ENCODE measurements at regions not wholly inside any gene's neighbourhood (a gene's known extent, or its start where the extent isn't known, plus 50 kb on each side); places are given as distances from the start of the nearest gene placed in this dataset.

DNA sequence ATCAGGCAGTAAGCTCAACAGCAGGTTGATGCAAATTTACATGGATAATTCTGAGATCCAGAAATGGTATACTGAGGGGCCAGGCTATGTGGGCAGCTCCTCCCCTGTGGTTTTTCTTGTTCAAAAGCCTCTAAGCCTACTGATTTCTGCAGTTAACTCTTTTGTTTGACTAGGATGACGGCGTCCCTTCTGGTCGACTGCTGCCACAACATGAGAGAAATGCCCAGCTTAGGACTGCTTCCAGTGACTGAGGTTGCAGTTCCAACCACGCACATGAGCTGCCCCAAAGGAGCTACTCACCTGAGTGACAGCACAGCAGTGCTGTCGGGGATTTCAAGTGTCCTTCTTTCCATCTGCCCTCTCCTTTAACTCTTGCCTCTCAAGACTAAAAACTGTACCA is 973.0 kb upstream of the GHITM start:
- DNase-seq, result no peak
- Histone ChIP-seq H3K36me3 (ENCODE audit: insufficient read depth, low read length) (no peaks in the 10 kb centered on the region), H3K27me3 (ENCODE audit: low read length) (no peaks in the 10 kb centered on the region), H3K4me3 (ENCODE audit: low read length) (no peak overlapping the region), H3K9ac (ENCODE audit: low read length) (no peak overlapping the region), H2AFZ (ENCODE audit: low read length) (no peak overlapping the region), H3K4me2 (ENCODE audit: low read depth, low read length, poor library complexity, severe bottlenecking) (no peak overlapping the region), H4K20me1 (ENCODE audit: insufficient read depth, low read depth, low read length) (no peaks in the 10 kb centered on the region), H3K4me1 (ENCODE audit: low read length) (no peaks in the 10 kb centered on the region), H3K79me2 (ENCODE audit: low read length) (no peaks in the 10 kb centered on the region), H3K9me2 (replicated peaks; ENCODE audit: insufficient read depth, low read length) (no peaks in the 10 kb centered on the region), H3K27ac (ENCODE audit: low read length) (no peak overlapping the region), H3K9me3 (ENCODE audit: low read length) (no peaks in the 10 kb centered on the region)

DNA sequence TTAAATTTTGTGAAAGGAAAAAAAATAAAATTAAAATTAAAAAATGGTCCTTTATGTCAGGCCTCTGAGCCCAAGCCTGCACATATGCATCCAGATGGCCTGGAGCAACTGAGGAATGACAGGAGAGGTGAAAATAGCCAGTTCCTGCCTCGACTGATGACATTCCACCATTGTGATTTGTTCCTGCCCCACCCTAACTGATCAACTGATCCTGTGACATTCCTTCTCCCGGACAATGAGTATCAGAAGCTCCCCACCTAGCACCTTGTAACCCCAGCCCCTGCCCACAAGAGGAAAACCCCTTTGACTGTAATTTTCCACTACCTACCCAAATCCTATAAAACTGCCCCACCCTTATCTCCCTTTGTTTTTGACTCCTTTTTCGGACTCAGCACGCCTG is 972.2 kb upstream of the GHITM start:
- H3K27ac ChIP-seq (ENCODE audit: low read length), result no peak overlapping the region

DNA sequence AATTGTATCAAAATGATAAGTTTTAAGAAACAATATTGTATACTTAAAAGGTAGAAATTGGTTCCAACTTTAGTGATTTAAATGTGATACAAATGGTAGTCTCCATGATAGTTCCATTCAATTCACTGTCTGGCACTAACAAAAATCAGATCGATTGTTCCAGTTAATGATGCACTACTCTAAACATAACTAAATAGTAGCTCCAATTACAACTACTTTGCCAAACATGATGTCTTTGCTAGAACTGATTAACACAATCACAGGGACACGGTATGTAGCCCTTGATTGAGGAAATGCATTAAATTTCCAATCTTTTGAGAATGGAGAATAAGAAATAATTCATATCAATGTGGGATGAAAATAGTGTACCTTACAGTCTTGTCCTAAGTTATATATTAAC is 962.4 kb upstream of the GHITM start:
- no peaks in the 10 kb centered on the region for H3K9me2 ChIP-seq (replicated peaks; ENCODE audit: insufficient read depth, low read length)
- no peaks in the 10 kb centered on the region for H3K9me3 ChIP-seq (ENCODE audit: low read length)
- H3K4me3 ChIP-seq (ENCODE audit: low read length), result no peak overlapping the region
- no peaks in the 10 kb centered on the region for H3K79me2 ChIP-seq (ENCODE audit: low read length)
- no peak overlapping the region for H3K27ac ChIP-seq (ENCODE audit: low read length)
- H3K9ac ChIP-seq (ENCODE audit: low read length), result no peak overlapping the region
- no peaks in the 10 kb centered on the region for H3K36me3 ChIP-seq (ENCODE audit: insufficient read depth, low read length)
- no peaks in the 10 kb centered on the region for H3K4me1 ChIP-seq (ENCODE audit: low read length)
- H4K20me1 ChIP-seq (ENCODE audit: insufficient read depth, low read depth, low read length), result no peaks in the 10 kb centered on the region
- no peak overlapping the region for H3K4me2 ChIP-seq (ENCODE audit: low read depth, low read length, poor library complexity, severe bottlenecking)
- no peaks in the 10 kb centered on the region for H3K27me3 ChIP-seq (ENCODE audit: low read length)
- no peak overlapping the region for H2AFZ ChIP-seq (ENCODE audit: low read length)
- no peak for DNase-seq

More for the DNA sequence above, 972.2 kb upstream of the GHITM start:
- no peaks in the 10 kb centered on the region for H3K27me3 ChIP-seq (ENCODE audit: low read length)
- no peak overlapping the region for H2AFZ ChIP-seq (ENCODE audit: low read length)
- no peak for DNase-seq
- no peaks in the 10 kb centered on the region for H3K9me3 ChIP-seq (ENCODE audit: low read length)
- H3K4me2 ChIP-seq (ENCODE audit: low read depth, low read length, poor library complexity, severe bottlenecking), result no peak overlapping the region
- H3K9me2 ChIP-seq (replicated peaks; ENCODE audit: insufficient read depth, low read length), result no peaks in the 10 kb centered on the region
- H4K20me1 ChIP-seq (ENCODE audit: insufficient read depth, low read depth, low read length), result no peaks in the 10 kb centered on the region
- H3K36me3 ChIP-seq (ENCODE audit: insufficient read depth, low read length), result no peaks in the 10 kb centered on the region
- H3K79me2 ChIP-seq (ENCODE audit: low read length), result no peaks in the 10 kb centered on the region
- H3K9ac ChIP-seq (ENCODE audit: low read length), result no peak overlapping the region
- H3K4me1 ChIP-seq (ENCODE audit: low read length), result no peaks in the 10 kb centered on the region
- no peak overlapping the region for H3K4me3 ChIP-seq (ENCODE audit: low read length)

DNA sequence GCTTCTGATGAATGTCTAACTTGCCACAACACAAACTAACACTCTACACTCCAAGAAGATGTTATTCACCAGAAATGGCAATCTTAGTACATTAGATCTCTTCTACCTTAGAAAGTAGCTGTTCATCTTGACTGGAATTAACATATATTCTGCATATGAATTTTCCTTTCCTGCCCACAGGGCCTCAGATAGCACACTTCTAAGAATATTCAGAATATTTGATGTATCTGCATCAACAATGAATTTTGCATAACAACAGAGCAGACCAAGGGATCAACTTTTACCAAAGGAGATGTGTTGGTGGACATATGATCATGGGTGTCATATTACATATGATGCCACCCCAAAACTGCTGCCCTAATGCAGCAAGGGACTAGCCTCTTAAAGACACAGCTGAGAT is 960.8 kb upstream of the GHITM start:
- Histone ChIP-seq H3K36me3 (ENCODE audit: insufficient read depth, low read length) (no peaks in the 10 kb centered on the region), H3K4me3 (ENCODE audit: low read length) (no peak overlapping the region), H3K9ac (ENCODE audit: low read length) (no peak overlapping the region), H4K20me1 (ENCODE audit: insufficient read depth, low read depth, low read length) (no peaks in the 10 kb centered on the region), H3K4me1 (ENCODE audit: low read length) (no peaks in the 10 kb centered on the region), H3K27me3 (ENCODE audit: low read length) (no peaks in the 10 kb centered on the region), H3K4me2 (ENCODE audit: low read depth, low read length, poor library complexity, severe bottlenecking) (no peak overlapping the region), H3K27ac (ENCODE audit: low read length) (no peak overlapping the region), H3K9me2 (replicated peaks; ENCODE audit: insufficient read depth, low read length) (no peaks in the 10 kb centered on the region), H3K9me3 (ENCODE audit: low read length) (no peaks in the 10 kb centered on the region), H2AFZ (ENCODE audit: low read length) (no peak overlapping the region), H3K79me2 (ENCODE audit: low read length) (no peaks in the 10 kb centered on the region)
- no peak for DNase-seq

DNA sequence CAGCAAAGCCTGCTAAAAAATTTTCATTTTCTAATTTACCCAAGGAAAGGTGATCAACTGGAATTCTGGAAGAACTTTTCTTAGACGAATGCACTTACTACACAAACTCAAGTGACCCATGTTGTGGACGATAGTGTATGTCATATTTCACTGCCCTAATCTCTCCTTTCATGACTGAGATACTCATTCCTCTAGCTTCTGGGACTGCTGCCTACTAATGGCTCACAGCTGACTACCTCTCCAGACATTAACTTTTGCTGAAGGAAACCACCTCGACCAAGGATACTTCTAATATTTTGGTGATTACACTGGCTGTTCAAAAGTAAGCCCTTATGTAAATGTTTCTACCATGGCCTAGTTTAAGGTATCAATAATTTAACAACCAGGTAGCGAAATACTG is 959.9 kb upstream of the GHITM start:
- Histone ChIP-seq H3K9me2 (replicated peaks; ENCODE audit: insufficient read depth, low read length) (no peaks in the 10 kb centered on the region), H3K9me3 (ENCODE audit: low read length) (no peaks in the 10 kb centered on the region), H3K4me2 (ENCODE audit: low read depth, low read length, poor library complexity, severe bottlenecking) (no peak overlapping the region), H2AFZ (ENCODE audit: low read length) (no peak overlapping the region), H3K27ac (ENCODE audit: low read length) (no peak overlapping the region), H4K20me1 (ENCODE audit: insufficient read depth, low read depth, low read length) (no peaks in the 10 kb centered on the region), H3K9ac (ENCODE audit: low read length) (no peak overlapping the region), H3K79me2 (ENCODE audit: low read length) (no peaks in the 10 kb centered on the region), H3K4me1 (ENCODE audit: low read length) (no peaks in the 10 kb centered on the region), H3K4me3 (ENCODE audit: low read length) (no peak overlapping the region), H3K36me3 (ENCODE audit: insufficient read depth, low read length) (no peaks in the 10 kb centered on the region), H3K27me3 (ENCODE audit: low read length) (no peaks in the 10 kb centered on the region)
- DNase-seq, result no peak

DNA sequence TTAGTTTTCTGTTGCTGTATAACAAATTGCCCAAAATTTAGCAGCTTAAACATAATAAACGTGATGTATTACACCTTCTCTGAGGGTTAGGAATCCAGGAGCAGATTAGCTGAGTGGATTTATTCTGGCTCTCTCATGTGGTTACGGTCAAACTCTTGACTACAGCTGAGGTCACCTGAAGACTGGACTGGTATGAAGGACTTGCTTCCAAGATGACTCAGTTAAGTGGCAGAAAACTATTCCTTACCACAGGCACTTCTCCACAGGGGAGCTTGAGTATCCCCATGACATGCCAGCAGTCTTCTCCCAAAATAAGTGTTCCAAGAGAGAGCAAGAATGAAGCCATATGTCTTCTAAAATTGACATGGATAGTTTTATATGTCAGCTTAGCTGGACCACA is 957.2 kb upstream of the GHITM start:
- Histone ChIP-seq H3K4me2 (ENCODE audit: low read depth, low read length, poor library complexity, severe bottlenecking) (no peak overlapping the region), H3K27ac (ENCODE audit: low read length) (no peak overlapping the region), H3K27me3 (ENCODE audit: low read length) (no peaks in the 10 kb centered on the region), H3K9ac (ENCODE audit: low read length) (no peak overlapping the region), H2AFZ (ENCODE audit: low read length) (no peak overlapping the region), H4K20me1 (ENCODE audit: insufficient read depth, low read depth, low read length) (no peaks in the 10 kb centered on the region), H3K79me2 (ENCODE audit: low read length) (no peaks in the 10 kb centered on the region), H3K4me3 (ENCODE audit: low read length) (no peak overlapping the region), H3K36me3 (ENCODE audit: insufficient read depth, low read length) (no peaks in the 10 kb centered on the region), H3K4me1 (ENCODE audit: low read length) (no peaks in the 10 kb centered on the region), H3K9me2 (replicated peaks; ENCODE audit: insufficient read depth, low read length) (no peaks in the 10 kb centered on the region), H3K9me3 (ENCODE audit: low read length) (no peaks in the 10 kb centered on the region)
- no peak for DNase-seq

DNA sequence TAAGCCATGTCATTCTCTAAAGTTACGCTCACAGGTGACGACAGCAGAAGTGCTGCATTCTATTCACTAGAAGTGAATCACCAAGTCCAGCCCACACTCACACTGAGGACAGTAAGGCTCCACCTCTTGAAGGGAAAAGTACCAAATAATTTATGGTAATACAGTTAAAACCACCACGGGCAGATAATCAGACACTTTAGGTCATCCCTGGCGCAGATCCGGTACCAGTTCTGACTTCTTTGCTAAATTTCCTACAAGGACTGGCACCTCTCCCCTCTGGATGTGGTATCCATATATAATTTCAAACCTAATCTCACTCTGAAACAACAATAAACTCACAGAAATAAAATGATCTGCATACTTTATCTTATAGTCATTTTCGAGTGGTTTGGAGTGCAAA is 954.7 kb upstream of the GHITM start:
- Histone ChIP-seq H3K9ac (ENCODE audit: low read length) (no peak overlapping the region), H3K36me3 (ENCODE audit: insufficient read depth, low read length) (no peaks in the 10 kb centered on the region), H3K4me2 (ENCODE audit: low read depth, low read length, poor library complexity, severe bottlenecking) (no peak overlapping the region), H3K9me2 (replicated peaks; ENCODE audit: insufficient read depth, low read length) (no peaks in the 10 kb centered on the region), H3K27ac (ENCODE audit: low read length) (no peak overlapping the region), H3K79me2 (ENCODE audit: low read length) (no peaks in the 10 kb centered on the region), H2AFZ (ENCODE audit: low read length) (no peak overlapping the region), H3K9me3 (ENCODE audit: low read length) (no peaks in the 10 kb centered on the region), H3K4me1 (ENCODE audit: low read length) (no peaks in the 10 kb centered on the region), H4K20me1 (ENCODE audit: insufficient read depth, low read depth, low read length) (no peaks in the 10 kb centered on the region), H3K27me3 (ENCODE audit: low read length) (no peaks in the 10 kb centered on the region), H3K4me3 (ENCODE audit: low read length) (no peak overlapping the region)
- no peak for DNase-seq

DNA sequence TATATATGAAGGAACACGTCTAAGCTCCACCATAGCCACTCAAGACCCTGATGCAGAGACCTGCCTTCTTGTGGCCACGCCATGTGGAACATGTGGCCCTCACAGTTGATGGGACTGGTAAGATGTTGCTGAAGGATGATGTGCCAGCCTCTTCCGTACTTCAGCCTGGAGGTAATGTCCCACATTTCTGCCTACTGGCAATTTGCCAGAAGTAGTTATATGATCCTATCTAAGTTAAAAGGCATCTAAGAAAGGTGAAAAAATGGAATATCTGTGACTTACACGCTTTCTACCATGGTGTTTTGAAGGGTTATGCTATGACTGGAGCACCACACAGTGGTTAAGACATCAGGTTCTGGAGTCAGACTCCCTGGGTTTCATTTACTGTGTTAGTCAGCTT is 948.7 kb upstream of the GHITM start:
- no peaks in the 10 kb centered on the region for H3K9me3 ChIP-seq (ENCODE audit: low read length)
- no peak overlapping the region for H3K27ac ChIP-seq (ENCODE audit: low read length)
- no peaks in the 10 kb centered on the region for H3K36me3 ChIP-seq (ENCODE audit: insufficient read depth, low read length)
- H3K27me3 ChIP-seq (ENCODE audit: low read length), result no peaks in the 10 kb centered on the region
- H3K9me2 ChIP-seq (replicated peaks; ENCODE audit: insufficient read depth, low read length), result no peaks in the 10 kb centered on the region
- H2AFZ ChIP-seq (ENCODE audit: low read length), result no peak overlapping the region
- H4K20me1 ChIP-seq (ENCODE audit: insufficient read depth, low read depth, low read length), result no peaks in the 10 kb centered on the region
- no peak for DNase-seq
- H3K79me2 ChIP-seq (ENCODE audit: low read length), result no peaks in the 10 kb centered on the region
- no peak overlapping the region for H3K4me2 ChIP-seq (ENCODE audit: low read depth, low read length, poor library complexity, severe bottlenecking)
- no peak overlapping the region for H3K4me3 ChIP-seq (ENCODE audit: low read length)
- H3K4me1 ChIP-seq (ENCODE audit: low read length), result no peaks in the 10 kb centered on the region
- H3K9ac ChIP-seq (ENCODE audit: low read length), result no peak overlapping the region

DNA sequence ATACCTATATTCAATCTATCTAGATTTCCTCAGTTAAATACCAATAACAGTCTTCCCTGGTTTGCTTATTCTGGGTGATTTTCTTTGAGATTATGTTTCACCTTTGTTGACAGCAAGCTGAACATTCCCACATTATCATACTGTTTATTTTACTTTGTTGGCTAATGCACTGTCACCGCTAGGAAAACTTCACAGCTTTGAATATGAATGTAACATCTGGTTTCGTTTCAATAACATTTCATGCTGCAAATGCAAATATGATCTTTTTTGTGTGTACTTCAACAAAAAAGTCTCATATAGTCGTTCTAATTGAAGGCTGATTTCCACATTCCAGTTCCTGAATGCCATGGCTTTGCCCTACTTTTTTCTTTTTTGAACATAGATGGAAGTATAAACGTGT is 946.3 kb upstream of the GHITM start:
- DNase-seq, result no peak
- H3K9me2 ChIP-seq (replicated peaks; ENCODE audit: insufficient read depth, low read length), result no peaks in the 10 kb centered on the region
- H3K27ac ChIP-seq (ENCODE audit: low read length), result no peak overlapping the region
- H3K9ac ChIP-seq (ENCODE audit: low read length), result no peak overlapping the region
- no peaks in the 10 kb centered on the region for H4K20me1 ChIP-seq (ENCODE audit: insufficient read depth, low read depth, low read length)
- no peak overlapping the region for H3K4me2 ChIP-seq (ENCODE audit: low read depth, low read length, poor library complexity, severe bottlenecking)
- H3K36me3 ChIP-seq (ENCODE audit: insufficient read depth, low read length), result no peaks in the 10 kb centered on the region
- no peaks in the 10 kb centered on the region for H3K79me2 ChIP-seq (ENCODE audit: low read length)
- H3K4me3 ChIP-seq (ENCODE audit: low read length), result no peak overlapping the region
- no peaks in the 10 kb centered on the region for H3K9me3 ChIP-seq (ENCODE audit: low read length)
- H3K4me1 ChIP-seq (ENCODE audit: low read length), result no peaks in the 10 kb centered on the region
- no peaks in the 10 kb centered on the region for H3K27me3 ChIP-seq (ENCODE audit: low read length)
- no peak overlapping the region for H2AFZ ChIP-seq (ENCODE audit: low read length)
